Activated CD4-positive, alpha-beta T cell treated with anti-CD3 and anti-CD28 coated beads for 24 hours (primary cell): ENCODE measurements at regions not wholly inside any gene's neighbourhood (a gene's known extent, or its start where the extent isn't known, plus 50 kb on each side); places are given as distances from the start of the nearest gene placed in this dataset.
A peak's percentile ranks its signal among the peaks of the same experiment; 100 is the strongest.
"Not testable (repeated sequence)": the region's sequence is repeated elsewhere in the genome, so short reads cannot be mapped to it uniquely, and the experiment has no call there.

Source experiments
- DNase-seq, 2 donors: peaks; one replicate each; pipeline ENCODE4 v3.0.0-alpha.2; 2020; ENCODE audit warnings: low read depth in 2 of 2

GRCh38 chr16:46387720-46388119 is 233.5 kb downstream of the SHCBP1 start:
- peak; percentile 30 to 70 for DNase-seq

- DNase-seq: peak in 1 of 2 donors; percentile 49
Observed at GRCh38 chr16:46386805-46387620, 234.2 kb downstream of the SHCBP1 start.

- DNase-seq: not testable (repeated sequence)
Observed at GRCh38 chr16:46386110-46386771, 234.9 kb downstream of the SHCBP1 start.

- not testable (repeated sequence) for DNase-seq
Observed at GRCh38 chr16:46384285-46385061, 236.7 kb downstream of the SHCBP1 start.

GRCh38 chr16:46383581-46383980 is 237.6 kb downstream of the SHCBP1 start:
- not testable (repeated sequence) for DNase-seq

GRCh38 chr16:46382791-46383541 is 238.2 kb downstream of the SHCBP1 start:
- DNase-seq: not testable (repeated sequence)

GRCh38 chr16:46382079-46382478 is 239.1 kb downstream of the SHCBP1 start:
- not testable (repeated sequence) for DNase-seq

GRCh38 chr16:46381344-46381743 is 239.8 kb downstream of the SHCBP1 start:
- not testable (repeated sequence) for DNase-seq
